ENCODE measurements at regions not wholly inside any gene's neighbourhood (a gene's known extent, or its start where the extent isn't known, plus 50 kb on each side); places are given as distances from the start of the nearest gene placed in this dataset.

DNA sequence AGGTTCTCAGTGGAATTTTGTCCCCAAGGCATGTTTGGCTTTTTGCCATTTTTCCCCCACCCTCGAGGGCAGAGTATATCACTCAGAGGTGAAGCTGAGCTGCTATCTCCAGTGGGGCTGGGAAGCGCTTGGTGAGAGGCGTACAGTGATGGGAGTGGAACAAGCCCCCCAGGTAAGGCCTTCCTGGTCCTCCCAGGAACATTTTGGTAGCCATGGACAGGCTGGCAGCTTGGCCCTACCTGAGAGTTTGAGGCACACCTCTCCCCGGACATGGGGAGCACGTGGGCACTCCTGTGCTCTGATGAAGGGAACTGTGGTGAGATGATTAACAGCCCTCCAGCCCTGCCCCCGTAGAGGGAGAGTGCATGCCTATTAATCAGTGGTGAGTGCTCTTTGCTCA, 99.3 kb downstream of the C1QL2 start:
- TF ChIP-seq, protein P1, sequence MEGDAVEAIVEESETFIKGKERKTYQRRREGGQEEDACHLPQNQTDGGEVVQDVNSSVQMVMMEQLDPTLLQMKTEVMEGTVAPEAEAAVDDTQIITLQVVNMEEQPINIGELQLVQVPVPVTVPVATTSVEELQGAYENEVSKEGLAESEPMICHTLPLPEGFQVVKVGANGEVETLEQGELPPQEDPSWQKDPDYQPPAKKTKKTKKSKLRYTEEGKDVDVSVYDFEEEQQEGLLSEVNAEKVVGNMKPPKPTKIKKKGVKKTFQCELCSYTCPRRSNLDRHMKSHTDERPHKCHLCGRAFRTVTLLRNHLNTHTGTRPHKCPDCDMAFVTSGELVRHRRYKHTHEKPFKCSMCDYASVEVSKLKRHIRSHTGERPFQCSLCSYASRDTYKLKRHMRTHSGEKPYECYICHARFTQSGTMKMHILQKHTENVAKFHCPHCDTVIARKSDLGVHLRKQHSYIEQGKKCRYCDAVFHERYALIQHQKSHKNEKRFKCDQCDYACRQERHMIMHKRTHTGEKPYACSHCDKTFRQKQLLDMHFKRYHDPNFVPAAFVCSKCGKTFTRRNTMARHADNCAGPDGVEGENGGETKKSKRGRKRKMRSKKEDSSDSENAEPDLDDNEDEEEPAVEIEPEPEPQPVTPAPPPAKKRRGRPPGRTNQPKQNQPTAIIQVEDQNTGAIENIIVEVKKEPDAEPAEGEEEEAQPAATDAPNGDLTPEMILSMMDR (conservative IDR thresholded peaks at IDR 0.05; ENCODE audit: low read length) = no peak
- no peak for TF ChIP-seq EZH2phosphoT487 (IDR thresholded peaks at IDR 0.05; ENCODE audit: borderline replicate concordance, low read depth, low read length)

Measured in OCI-LY7 (cell line).